Liver (tissue), 7 donors: ENCODE measurements at regions not wholly inside any gene's neighbourhood (a gene's known extent, or its start where the extent isn't known, plus 50 kb on each side); places are given as distances from the start of the nearest gene placed in this dataset.

Experiments used
- DNase-seq: peaks from one replicate; pipeline ENCODE4 v3.0.0-alpha.2; 2017; ENCODE audit warnings: low spot score
- H3K27ac ChIP-seq, 2 donors: one replicate each; pipeline ENCODE4 v1.7.0; 2013; ENCODE audit warnings: inconsistent platforms in 2 of 2, low read length in 2 of 2, control low read depth in 1 of 2, low read depth in 1 of 2, mild to moderate bottlenecking in 1 of 2
- H3K27me3 ChIP-seq, 4 donors: one replicate each; pipeline versions ENCODE4 v1.6.1 to v1.7.0; 2013; ENCODE audit warnings: low read length in 3 of 4, inconsistent platforms in 1 of 4, mild to moderate bottlenecking in 1 of 4, moderate library complexity in 1 of 4; ENCODE audit not compliant: control insufficient read depth in 4 of 4, insufficient read depth in 4 of 4
- H3K36me3 ChIP-seq, 4 donors: one replicate each; pipeline versions ENCODE4 v1.6.1 to v1.7.0; 2013; ENCODE audit warnings: low read length in 3 of 4, mild to moderate bottlenecking in 3 of 4, low read depth in 1 of 4, moderate library complexity in 1 of 4; ENCODE audit not compliant: control insufficient read depth in 4 of 4, insufficient read depth in 3 of 4
- H3K4me1 ChIP-seq, 4 donors: one replicate each; pipeline versions ENCODE4 v1.6.1 to v1.7.0; 2013; ENCODE audit warnings: low read length in 3 of 4, mild to moderate bottlenecking in 3 of 4, moderate library complexity in 1 of 4; ENCODE audit not compliant: control insufficient read depth in 4 of 4, insufficient read depth in 4 of 4
- H3K4me3 ChIP-seq, 3 donors: one replicate each; pipeline versions ENCODE4 v1.6.1 to v1.7.0; 2013; ENCODE audit warnings: low read length in 3 of 3, control low read depth in 1 of 3, low read depth in 1 of 3, mild to moderate bottlenecking in 1 of 3
- H3K9ac ChIP-seq, 2 donors: one replicate each; pipeline ENCODE4 v1.7.0; 2013; ENCODE audit warnings: low read length in 2 of 2, mild to moderate bottlenecking in 2 of 2, moderate library complexity in 2 of 2, control low read depth in 1 of 2, low read depth in 1 of 2
- H3K9me3 ChIP-seq, 4 donors: one replicate each; pipeline versions ENCODE4 v1.6.1 to v1.7.0; 2013; ENCODE audit warnings: low read length in 3 of 4; ENCODE audit not compliant: control insufficient read depth in 4 of 4
- EGR1 ChIP-seq, 2 donors: IDR thresholded peaks; 2 replicates each; pipeline ENCODE4 v1.6.1; 2016 to 2018; ENCODE audit warnings: antibody characterized with exemption in 2 of 2, low read depth in 2 of 2
- GABPA ChIP-seq, 2 donors: IDR thresholded peaks in 1 of 2; conservative IDR thresholded peaks in 1 of 2; 2 replicates each; pipeline ENCODE4 v1.6.1; 2016; ENCODE audit warnings: antibody characterized with exemption in 2 of 2, mild to moderate bottlenecking in 1 of 2, moderate library complexity in 1 of 2
- HNF4A ChIP-seq, 2 donors: conservative IDR thresholded peaks; 2 replicates each; pipeline ENCODE4 v1.6.1; 2016; ENCODE audit warnings: antibody characterized with exemption in 2 of 2, mild to moderate bottlenecking in 2 of 2
- HNF4G ChIP-seq: IDR thresholded peaks from 2 replicates; pipeline ENCODE4 v1.6.1; 2016; ENCODE audit warnings: antibody characterized with exemption
- JUND ChIP-seq, 2 donors: IDR thresholded peaks; 2 replicates each; pipeline ENCODE4 v1.6.1; 2016; ENCODE audit warnings: antibody characterized with exemption in 2 of 2
- RAD21 ChIP-seq, 2 donors: IDR thresholded peaks; 2 replicates each; pipeline ENCODE4 v1.6.1; 2016; ENCODE audit warnings: antibody characterized with exemption in 2 of 2, mild to moderate bottlenecking in 2 of 2
- RXRA ChIP-seq, 2 donors: IDR thresholded peaks; 2 replicates each; pipeline ENCODE4 v1.6.1; 2017 to 2018; ENCODE audit warnings: antibody characterized with exemption in 2 of 2, mild to moderate bottlenecking in 1 of 2
- TAF1 ChIP-seq: conservative IDR thresholded peaks from 2 replicates; pipeline ENCODE4 v1.6.1; 2016; ENCODE audit warnings: antibody characterized with exemption, mild to moderate bottlenecking
- YY1 ChIP-seq: IDR thresholded peaks from 2 replicates; pipeline ENCODE4 v1.6.1; 2016; ENCODE audit warnings: antibody characterized with exemption, mild to moderate bottlenecking
- WGBS: extraction: QIAGEN DNeasy Blood & Tissue Kit; methylation state at CpG from one replicate; pipeline ENCODE4 v1.1.7; 2013; 5-methylcytosine and 5-hydroxymethylcytosine counted together
- TF ChIP-seq, protein P1 (sequence below): IDR thresholded peaks from 2 replicates; pipeline ENCODE4 v1.6.1; 2016; ENCODE audit warnings: antibody characterized with exemption
- TF ChIP-seq, protein P2 (sequence below): IDR thresholded peaks from 2 replicates; pipeline ENCODE4 v1.6.1; 2016; ENCODE audit warnings: antibody characterized with exemption
- TF ChIP-seq, protein P3 (sequence below): IDR thresholded peaks from 2 replicates; pipeline ENCODE4 v1.6.1; 2016; ENCODE audit warnings: antibody characterized with exemption
- TF ChIP-seq, protein P4 (sequence below): IDR thresholded peaks from 2 replicates; pipeline ENCODE4 v1.6.1; 2016; ENCODE audit warnings: antibody characterized with exemption, mild to moderate bottlenecking
- donor health status: healthy.
- donor health status: healthy.
- donor health status: healthy.
- donor health status: healthy.

DNA sequence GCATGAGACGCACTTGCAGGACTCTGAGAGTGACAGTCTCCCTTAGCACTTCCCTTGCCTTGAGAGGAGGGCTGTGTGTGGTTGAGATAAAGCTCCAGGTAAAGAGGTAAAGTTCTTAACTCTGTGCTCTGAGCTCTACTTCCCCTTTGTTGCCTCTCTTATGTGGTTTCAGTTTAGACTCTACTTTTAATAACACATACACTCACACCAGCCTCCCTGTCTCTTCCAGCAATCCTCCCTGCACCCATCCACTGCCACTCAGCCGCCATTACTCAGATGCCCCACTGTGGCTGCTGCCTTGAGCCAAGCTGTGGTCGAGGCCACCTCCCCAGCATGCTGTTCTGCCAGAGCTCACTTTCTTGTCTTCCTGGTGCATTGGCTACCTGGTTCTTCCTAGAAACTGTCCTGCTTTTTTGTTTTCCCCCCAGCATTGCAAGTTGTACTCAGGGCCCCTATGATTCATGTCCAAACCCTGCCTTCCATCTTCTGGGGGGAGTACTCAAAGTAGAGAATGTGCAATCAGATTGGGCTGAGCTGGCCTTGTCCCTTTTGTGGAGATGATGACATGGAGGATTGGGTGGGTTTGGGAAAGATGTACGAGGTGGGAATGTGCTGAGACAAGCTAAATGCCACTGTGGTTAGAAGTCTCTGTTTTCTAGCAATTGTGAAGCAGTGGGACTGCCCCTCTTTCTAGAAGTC lies 115.5 kb upstream of the PARP11 start:
- no peak for DNase-seq
- Histone ChIP-seq H3K4me3 (no peak overlapping the region), H3K36me3 (no peaks in the 10 kb centered on the region), H3K27me3 (no peaks in the 10 kb centered on the region), H3K27ac (no peak overlapping the region), H3K4me1 (peaks cover 0 to 18% (median 12%) of the 10 kb centered on the region in 4 donors), H3K9me3 (peaks cover 0 to 3% (median 0%) of the 10 kb centered on the region in 4 donors), H3K9ac (no peak overlapping the region)
- 78% methylated on average over 4 of the region's 4 CpGs for WGBS
- no peak for TF ChIP-seq GABPA (IDR thresholded peaks at IDR 0.05 in 1 of 2, conservative IDR thresholded peaks at IDR 0.05 in 1 of 2)
- TF ChIP-seq, protein P1, sequence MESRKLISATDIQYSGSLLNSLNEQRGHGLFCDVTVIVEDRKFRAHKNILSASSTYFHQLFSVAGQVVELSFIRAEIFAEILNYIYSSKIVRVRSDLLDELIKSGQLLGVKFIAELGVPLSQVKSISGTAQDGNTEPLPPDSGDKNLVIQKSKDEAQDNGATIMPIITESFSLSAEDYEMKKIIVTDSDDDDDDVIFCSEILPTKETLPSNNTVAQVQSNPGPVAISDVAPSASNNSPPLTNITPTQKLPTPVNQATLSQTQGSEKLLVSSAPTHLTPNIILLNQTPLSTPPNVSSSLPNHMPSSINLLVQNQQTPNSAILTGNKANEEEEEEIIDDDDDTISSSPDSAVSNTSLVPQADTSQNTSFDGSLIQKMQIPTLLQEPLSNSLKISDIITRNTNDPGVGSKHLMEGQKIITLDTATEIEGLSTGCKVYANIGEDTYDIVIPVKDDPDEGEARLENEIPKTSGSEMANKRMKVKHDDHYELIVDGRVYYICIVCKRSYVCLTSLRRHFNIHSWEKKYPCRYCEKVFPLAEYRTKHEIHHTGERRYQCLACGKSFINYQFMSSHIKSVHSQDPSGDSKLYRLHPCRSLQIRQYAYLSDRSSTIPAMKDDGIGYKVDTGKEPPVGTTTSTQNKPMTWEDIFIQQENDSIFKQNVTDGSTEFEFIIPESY: no peak
- no peak for TF ChIP-seq TAF1
- TF ChIP-seq RXRA (IDR thresholded peaks at IDR 0.05): no peak
- no peak for TF ChIP-seq EGR1 (IDR thresholded peaks at IDR 0.05; ENCODE audit: low read depth in 2 of 2)
- TF ChIP-seq, protein P2, sequence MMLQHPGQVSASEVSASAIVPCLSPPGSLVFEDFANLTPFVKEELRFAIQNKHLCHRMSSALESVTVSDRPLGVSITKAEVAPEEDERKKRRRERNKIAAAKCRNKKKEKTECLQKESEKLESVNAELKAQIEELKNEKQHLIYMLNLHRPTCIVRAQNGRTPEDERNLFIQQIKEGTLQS: no peak

DNA sequence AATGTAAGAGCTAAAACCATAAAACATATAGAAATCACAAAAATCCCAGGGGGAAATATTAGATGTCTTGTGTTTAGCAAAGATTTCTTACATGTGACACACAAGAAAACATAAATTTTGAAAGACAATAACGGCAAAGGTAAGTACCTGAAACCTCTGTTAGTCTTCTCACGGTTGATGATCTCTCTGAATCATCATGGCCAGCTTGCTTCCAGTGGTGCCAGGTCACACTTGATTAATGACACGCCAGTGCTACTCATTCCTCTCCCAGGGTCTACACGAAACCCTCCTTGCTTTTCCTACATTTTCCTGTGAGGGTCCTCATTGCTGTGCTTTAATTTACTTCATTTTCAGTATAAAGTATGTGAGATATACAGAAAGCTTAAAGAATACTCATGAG lies 114.4 kb upstream of the PARP11 start:
- 92% methylated on average over 4 of the region's 4 CpGs for WGBS
- Histone ChIP-seq H3K9ac (no peak overlapping the region), H3K4me3 (no peak overlapping the region), H3K36me3 (no peaks in the 10 kb centered on the region), H3K27me3 (no peaks in the 10 kb centered on the region), H3K4me1 (peaks cover 0 to 11% (median 10%) of the 10 kb centered on the region in 4 donors), H3K27ac (no peak overlapping the region), H3K9me3 (peaks cover 0 to 6% (median 0%) of the 10 kb centered on the region in 4 donors)
- TF ChIP-seq RAD21 (IDR thresholded peaks at IDR 0.05) (no peak), HNF4G (no peak), JUND (IDR thresholded peaks at IDR 0.05) (no peak), TAF1 (no peak), YY1 (no peak), HNF4A (conservative IDR thresholded peaks at IDR 0.05) (no peak), EGR1 (IDR thresholded peaks at IDR 0.05; ENCODE audit: low read depth in 2 of 2) (no peak)
- TF ChIP-seq, protein P3, sequence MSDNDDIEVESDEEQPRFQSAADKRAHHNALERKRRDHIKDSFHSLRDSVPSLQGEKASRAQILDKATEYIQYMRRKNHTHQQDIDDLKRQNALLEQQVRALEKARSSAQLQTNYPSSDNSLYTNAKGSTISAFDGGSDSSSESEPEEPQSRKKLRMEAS: no peak
- TF ChIP-seq, protein P4, sequence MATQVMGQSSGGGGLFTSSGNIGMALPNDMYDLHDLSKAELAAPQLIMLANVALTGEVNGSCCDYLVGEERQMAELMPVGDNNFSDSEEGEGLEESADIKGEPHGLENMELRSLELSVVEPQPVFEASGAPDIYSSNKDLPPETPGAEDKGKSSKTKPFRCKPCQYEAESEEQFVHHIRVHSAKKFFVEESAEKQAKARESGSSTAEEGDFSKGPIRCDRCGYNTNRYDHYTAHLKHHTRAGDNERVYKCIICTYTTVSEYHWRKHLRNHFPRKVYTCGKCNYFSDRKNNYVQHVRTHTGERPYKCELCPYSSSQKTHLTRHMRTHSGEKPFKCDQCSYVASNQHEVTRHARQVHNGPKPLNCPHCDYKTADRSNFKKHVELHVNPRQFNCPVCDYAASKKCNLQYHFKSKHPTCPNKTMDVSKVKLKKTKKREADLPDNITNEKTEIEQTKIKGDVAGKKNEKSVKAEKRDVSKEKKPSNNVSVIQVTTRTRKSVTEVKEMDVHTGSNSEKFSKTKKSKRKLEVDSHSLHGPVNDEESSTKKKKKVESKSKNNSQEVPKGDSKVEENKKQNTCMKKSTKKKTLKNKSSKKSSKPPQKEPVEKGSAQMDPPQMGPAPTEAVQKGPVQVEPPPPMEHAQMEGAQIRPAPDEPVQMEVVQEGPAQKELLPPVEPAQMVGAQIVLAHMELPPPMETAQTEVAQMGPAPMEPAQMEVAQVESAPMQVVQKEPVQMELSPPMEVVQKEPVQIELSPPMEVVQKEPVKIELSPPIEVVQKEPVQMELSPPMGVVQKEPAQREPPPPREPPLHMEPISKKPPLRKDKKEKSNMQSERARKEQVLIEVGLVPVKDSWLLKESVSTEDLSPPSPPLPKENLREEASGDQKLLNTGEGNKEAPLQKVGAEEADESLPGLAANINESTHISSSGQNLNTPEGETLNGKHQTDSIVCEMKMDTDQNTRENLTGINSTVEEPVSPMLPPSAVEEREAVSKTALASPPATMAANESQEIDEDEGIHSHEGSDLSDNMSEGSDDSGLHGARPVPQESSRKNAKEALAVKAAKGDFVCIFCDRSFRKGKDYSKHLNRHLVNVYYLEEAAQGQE: no peak
- TF ChIP-seq, protein P1: no peak
- no peak for DNase-seq
